G401 (cell line): ENCODE measurements at regions not wholly inside any gene's neighbourhood (a gene's known extent, or its start where the extent isn't known, plus 50 kb on each side); places are given as distances from the start of the nearest gene placed in this dataset.
"Not testable (repeated sequence)": the region's sequence is repeated elsewhere in the genome, so short reads cannot be mapped to it uniquely, and the experiment has no call there.

ENCODE experiments used
- DNase-seq: peaks from one replicate; pipeline ENCODE4 v3.0.0-alpha.2; 2015; ENCODE audit warnings: low spot score
- in situ Hi-C: cut with HindIII; loops from 2 replicates; pipeline ENCODE4 v1.10.0; 2016; ENCODE audit warnings: low sequenced_read_pairs, mixed read lengths

DNA sequence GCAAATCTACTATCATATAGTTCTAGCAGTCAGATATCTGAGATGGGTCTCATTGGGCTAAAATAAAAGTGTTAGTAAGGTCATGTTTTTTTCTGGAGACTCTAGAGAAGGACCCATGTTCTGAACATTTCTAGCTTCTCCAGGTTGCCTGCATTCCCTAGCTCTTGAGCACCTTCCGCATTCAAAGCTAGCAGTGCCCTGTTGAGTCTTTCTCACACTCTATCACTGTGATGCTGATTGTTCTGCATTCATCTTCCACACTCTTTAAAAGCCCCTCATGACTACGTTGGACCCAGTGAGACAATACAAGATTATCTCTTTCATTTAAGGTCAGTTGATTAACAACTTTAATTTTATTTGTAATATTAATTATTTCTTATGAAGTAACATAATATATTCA lies 433.3 kb upstream of the CHORDC1 start:
- in situ Hi-C loops = no loop called here

DNA sequence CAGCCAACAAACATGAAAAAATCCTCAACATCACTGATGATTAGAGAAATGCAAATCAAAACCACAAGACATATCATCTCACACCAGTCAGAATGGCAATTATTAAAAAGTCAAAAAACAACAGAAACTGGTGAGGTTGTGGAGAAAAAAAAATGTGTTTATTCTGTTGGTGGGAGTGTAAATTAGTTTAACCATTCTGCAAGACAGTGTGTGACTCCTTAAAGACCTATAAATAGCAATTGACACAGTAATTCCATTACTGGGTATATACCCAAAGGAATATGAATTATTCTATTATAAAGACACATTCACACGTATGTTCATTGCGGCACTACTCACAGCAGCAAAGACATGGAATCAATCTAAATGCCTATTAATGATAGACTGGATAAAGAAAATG lies 427.3 kb upstream of the CHORDC1 start:
- in situ Hi-C loops = no loop called here
- DNase-seq = no peak

More for the DNA sequence above, 433.3 kb upstream of the CHORDC1 start:
- DNase-seq = no peak

- no peak for DNase-seq
- in situ Hi-C loops = no loop called here
Observed at GRCh38 chr11:90646706-90647105, 423.9 kb upstream of the CHORDC1 start.

DNA sequence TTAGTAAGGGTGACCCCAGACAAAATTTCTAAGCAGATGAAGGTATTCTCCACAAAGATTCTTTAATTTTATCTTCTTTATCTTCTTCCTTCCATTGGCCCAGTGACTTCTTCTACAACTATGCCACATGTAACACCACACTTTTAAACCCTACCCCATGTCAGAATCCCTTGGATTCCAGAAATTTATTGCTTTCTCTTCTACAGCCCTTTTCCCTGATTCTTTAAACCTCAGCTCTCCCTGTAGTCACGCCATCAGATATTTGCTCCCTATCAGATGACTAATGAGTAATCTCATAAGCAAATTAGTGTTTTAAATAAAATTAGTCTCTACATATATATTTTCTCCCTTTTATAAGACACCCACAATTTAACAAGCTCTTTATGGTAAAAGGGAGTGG lies 423.4 kb upstream of the CHORDC1 start:
- in situ Hi-C loops = no loop called here
- no peak for DNase-seq

- in situ Hi-C loops = no loop called here
Observed at GRCh38 chr11:90639461-90639993, 416.7 kb upstream of the CHORDC1 start.

DNA sequence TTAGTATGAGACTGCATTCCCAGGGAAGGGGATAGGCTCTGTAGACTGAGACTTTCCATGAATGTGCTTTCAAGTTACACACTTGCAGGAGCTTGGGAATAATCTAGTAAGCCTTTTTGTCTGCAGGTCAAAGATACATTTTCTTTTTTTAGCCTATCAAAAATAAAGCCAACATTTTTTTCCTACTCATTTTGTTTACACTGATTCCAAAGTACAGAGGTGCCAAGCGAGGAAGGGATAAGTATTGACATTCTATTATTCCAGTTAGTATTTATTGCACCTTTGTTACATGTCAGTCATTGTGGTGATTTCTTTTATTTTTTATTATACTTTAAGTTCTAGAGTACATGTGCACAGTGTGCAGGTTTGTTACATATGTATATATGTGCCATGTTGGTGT lies 413.0 kb upstream of the CHORDC1 start:
- in situ Hi-C loops = no loop called here
- DNase-seq = no peak

More at GRCh38 chr11:90639461-90639993, 416.7 kb upstream of the CHORDC1 start:
- no peak for DNase-seq

DNA sequence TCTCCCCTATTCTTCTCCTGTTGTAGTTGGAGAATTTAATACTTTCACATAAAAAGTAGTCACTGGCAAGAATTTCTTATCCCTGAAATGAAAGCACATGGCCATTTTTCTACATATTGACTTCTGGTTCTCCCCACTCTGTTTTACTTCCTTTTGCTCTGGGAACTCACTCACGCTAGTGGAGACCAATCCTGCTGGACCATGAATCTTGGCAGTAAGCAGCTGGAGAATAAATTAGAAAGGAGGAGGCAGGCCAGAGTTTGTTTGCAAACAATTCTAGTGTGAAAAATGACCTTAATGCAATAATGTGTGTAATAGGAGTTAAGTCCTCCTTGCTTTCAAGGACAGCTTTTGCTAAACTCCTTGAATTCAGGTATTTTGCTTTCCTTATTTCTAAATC lies 412.3 kb upstream of the CHORDC1 start:
- in situ Hi-C loops = no loop called here
- no peak for DNase-seq

DNA sequence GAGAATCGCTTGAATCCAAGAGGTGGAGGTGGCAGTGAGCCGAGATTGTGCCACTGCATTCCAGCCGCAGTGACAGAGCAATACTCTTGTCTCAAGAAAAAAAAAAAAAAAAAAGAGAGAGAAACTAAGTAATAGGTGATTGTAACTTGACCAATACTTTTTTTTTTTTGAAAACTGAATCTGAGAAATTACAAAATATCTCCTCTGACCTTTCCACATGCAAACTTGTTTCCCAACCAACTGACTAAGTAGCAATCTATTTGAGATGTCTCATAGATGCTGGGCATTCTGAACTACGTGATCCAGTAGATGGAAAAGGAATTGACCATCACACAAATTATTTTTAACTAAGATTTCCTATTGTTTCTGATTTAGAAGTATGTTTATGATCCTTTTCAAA lies 407.3 kb upstream of the CHORDC1 start:
- DNase-seq = no peak
- in situ Hi-C loops = no loop called here

DNA sequence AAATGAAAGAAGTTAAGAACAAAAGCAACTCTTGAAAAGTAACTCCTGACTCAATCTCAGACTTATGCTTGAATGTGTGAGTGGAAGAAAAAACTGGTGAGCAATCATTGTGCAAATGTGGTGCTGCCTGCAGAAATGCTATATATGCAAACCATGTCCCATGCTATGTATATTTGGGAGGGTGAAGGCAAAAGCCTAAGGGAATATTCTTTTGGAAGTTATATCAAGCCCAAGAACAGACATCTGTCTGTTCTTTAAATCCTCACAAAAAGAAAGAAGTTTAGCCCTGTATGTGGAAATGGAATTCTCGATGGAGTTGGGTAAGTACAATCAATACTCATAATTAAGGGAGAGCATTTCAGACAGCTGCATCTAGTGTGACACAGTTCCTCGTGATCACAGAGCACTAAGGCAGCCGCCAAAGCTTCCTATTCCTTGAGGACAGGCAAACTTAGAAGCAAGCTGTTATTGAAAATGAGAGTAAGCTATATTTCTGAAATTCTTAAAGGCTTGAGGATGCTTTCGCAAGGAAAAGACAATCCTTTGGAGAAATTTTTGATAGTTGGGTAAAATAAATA lies 406.5 kb upstream of the CHORDC1 start:
- DNase-seq = no peak
- in situ Hi-C loops = no loop called here

DNA sequence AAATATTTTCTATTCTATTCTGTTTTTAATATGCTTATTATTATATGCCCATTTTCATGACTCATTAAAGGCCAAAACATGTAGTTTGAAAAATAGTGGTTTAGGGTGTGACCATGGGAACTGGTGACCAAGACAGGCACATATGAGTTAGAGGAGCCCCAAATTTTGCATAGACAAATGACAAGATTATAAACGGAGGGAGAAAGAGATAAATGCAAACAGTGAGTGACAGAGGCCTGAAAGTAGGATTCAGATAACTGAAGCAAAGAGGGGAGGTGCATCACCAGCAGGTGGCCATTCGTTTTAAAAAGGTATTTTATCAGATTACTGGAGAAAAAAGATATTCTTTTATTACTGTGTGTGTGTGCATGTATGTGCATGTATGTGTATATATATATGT lies 391.5 kb upstream of the CHORDC1 start:
- no peak for DNase-seq
- in situ Hi-C loops = no loop called here

DNA sequence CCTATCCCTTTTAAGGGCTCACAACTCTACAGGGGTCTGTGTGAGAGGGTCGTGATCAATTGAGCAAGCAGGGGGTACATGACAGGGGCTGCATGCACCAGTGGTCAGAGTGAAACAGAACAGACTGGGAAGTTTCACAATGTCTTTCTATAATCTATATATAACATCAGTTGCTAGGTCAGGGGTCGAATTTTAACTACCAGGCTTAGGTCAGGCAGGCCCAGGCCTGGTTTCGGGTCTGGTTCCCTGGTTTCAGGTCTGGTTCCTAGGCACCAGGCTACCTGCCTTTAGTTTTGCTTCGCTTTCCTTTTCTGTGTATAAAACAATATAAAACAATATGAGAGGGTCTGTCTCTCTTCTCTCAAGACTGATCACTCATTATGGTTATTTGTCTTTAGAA lies 390.2 kb upstream of the CHORDC1 start:
- DNase-seq, in situ Hi-C loops: not testable (repeated sequence)

DNA sequence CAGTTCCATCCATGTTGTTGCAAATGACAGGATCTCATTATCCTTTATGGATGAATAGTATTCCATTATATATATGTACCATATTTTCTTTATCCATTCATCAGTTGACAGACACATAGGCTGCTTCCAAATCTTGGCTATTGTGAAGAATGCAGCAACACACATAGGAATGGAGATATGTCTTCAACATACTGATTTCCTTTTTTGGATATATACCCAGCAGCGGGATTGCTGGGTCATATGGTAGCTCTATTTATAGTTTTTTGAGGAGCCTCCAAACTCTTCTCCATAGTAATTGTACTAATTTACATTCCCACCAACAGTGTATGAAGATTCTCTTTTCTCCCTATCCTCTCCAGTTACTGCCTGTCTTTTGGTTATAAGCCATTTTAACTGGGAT lies 383.9 kb upstream of the CHORDC1 start:
- no peak for DNase-seq
- in situ Hi-C loops = no loop called here

GRCh38 chr11:90601261-90601660 lies 378.4 kb upstream of the CHORDC1 start:
- no peak for DNase-seq
- in situ Hi-C loops = no loop called here

- in situ Hi-C loops = no loop called here
- DNase-seq = no peak
Observed at GRCh38 chr11:90594658-90595057, 371.8 kb upstream of the CHORDC1 start.

- in situ Hi-C loops = no loop called here
- DNase-seq = no peak
Observed at GRCh38 chr11:90593099-90593498, 370.2 kb upstream of the CHORDC1 start.

DNA sequence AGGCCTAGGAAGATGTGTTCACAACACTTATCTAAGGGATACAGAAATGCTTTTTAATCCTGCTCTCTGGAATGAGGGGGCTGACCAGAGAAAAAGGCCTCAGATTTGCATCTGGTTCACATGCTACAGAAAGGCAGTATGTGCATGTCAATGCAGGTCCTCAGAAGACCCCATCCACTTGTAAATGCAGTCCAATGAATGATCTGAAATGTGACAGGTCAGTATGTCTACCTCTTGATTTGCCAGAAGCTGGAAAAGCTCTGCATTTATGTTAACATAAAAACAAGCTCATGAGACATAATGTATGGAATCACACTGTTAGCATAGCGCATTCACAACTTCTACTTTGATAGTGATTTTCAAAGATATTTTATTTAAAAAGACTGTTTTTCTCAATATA lies 367.4 kb upstream of the CHORDC1 start:
- in situ Hi-C loops = no loop called here
- no peak for DNase-seq

- in situ Hi-C loops = no loop called here
- DNase-seq = no peak
Observed at GRCh38 chr11:90589735-90590134, 366.9 kb upstream of the CHORDC1 start.

- in situ Hi-C loops = no loop called here
- DNase-seq = no peak
Observed at GRCh38 chr11:90587896-90588295, 365.0 kb upstream of the CHORDC1 start.

DNA sequence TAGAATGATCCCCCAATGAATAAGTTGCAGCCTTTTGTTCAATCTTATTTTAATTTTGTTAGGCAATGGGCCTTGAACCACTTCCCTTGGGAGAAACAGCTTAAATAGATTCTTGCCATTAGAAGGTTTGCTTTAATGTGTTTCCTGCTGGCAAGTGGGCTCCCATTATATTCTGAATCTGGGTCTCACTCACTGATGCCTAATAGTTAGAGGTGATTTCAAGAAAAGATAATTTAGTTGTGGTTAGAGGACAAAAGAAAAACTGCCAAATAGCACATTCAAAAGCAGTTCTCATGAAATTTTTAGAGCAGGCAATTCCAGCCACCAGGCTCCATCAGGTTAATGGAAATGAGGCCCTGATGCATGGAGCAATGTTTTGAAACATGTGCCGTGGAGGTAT lies 362.6 kb upstream of the CHORDC1 start:
- DNase-seq = no peak
- in situ Hi-C loops = no loop called here

GRCh38 chr11:90582999-90583398 lies 360.1 kb upstream of the CHORDC1 start:
- in situ Hi-C loops, DNase-seq: not testable (repeated sequence)

DNA sequence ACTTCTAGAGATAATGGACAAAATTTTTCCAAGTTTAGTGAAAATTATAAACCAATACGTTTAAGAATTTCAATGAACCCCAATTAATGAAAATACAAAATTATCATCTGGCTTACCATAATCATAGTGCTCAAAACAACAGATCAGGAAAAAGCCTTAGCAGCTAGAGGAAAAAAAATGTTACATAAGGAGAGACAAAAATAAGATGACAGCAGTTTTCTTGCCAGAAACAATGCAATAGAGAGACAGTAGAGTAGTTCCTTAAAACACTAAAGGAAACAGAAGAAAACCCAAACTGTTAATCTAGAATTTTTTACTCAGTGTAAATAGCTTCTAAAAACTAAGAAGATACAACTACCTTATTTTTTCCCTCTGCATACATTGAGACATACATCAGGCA lies 341.7 kb upstream of the CHORDC1 start:
- no peak for DNase-seq
- in situ Hi-C loops = no loop called here
